Retinal pigment epithelial cell (primary cell): ENCODE measurements at regions not wholly inside any gene's neighbourhood (a gene's known extent, or its start where the extent isn't known, plus 50 kb on each side); places are given as distances from the start of the nearest gene placed in this dataset.

Experiments
- DNase-seq: peaks from one replicate; pipeline ENCODE4 v3.0.0-alpha.2; 2010; ENCODE audit warnings: low read depth
- H3K4me3 ChIP-seq: 2 replicates; pipeline ENCODE4 v1.5.1; 2011; ENCODE audit warnings: mild to moderate bottlenecking, low read length, control low read depth, moderate library complexity
- CTCF ChIP-seq: conservative IDR thresholded peaks from 2 replicates; pipeline ENCODE4 v1.5.1; 2011; ENCODE audit warnings: low read depth, low read length, control low read depth, inconsistent platforms

- TF ChIP-seq CTCF: no peak
- H3K4me3 ChIP-seq: no peak overlapping the region
- no peak for DNase-seq
Measured at GRCh38 chr7:49513911-49514310, 259.5 kb upstream of the VWC2 start.

GRCh38 chr7:49520951-49521350 is 252.5 kb upstream of the VWC2 start:
- H3K4me3 ChIP-seq: no peak overlapping the region
- no peak for DNase-seq
- no peak for TF ChIP-seq CTCF

GRCh38 chr7:49522111-49522510 is 251.3 kb upstream of the VWC2 start:
- no peak for TF ChIP-seq CTCF
- H3K4me3 ChIP-seq: no peak overlapping the region
- no peak for DNase-seq

GRCh38 chr7:49523870-49524269 is 249.6 kb upstream of the VWC2 start:
- no peak overlapping the region for H3K4me3 ChIP-seq
- DNase-seq: no peak
- no peak for TF ChIP-seq CTCF

GRCh38 chr7:49527182-49527581 is 246.3 kb upstream of the VWC2 start:
- TF ChIP-seq CTCF: no peak
- no peak overlapping the region for H3K4me3 ChIP-seq
- no peak for DNase-seq

- DNase-seq: no peak
- TF ChIP-seq CTCF: no peak
- no peak overlapping the region for H3K4me3 ChIP-seq
Measured at GRCh38 chr7:49530481-49530880, 243.0 kb upstream of the VWC2 start.

- H3K4me3 ChIP-seq: no peak overlapping the region
- DNase-seq: no peak
- no peak for TF ChIP-seq CTCF
Measured at GRCh38 chr7:49563693-49564378, 209.6 kb upstream of the VWC2 start.
